ENCODE measurements at regions not wholly inside any gene's neighbourhood (a gene's known extent, or its start where the extent isn't known, plus 50 kb on each side); places are given as distances from the start of the nearest gene placed in this dataset.

DNA sequence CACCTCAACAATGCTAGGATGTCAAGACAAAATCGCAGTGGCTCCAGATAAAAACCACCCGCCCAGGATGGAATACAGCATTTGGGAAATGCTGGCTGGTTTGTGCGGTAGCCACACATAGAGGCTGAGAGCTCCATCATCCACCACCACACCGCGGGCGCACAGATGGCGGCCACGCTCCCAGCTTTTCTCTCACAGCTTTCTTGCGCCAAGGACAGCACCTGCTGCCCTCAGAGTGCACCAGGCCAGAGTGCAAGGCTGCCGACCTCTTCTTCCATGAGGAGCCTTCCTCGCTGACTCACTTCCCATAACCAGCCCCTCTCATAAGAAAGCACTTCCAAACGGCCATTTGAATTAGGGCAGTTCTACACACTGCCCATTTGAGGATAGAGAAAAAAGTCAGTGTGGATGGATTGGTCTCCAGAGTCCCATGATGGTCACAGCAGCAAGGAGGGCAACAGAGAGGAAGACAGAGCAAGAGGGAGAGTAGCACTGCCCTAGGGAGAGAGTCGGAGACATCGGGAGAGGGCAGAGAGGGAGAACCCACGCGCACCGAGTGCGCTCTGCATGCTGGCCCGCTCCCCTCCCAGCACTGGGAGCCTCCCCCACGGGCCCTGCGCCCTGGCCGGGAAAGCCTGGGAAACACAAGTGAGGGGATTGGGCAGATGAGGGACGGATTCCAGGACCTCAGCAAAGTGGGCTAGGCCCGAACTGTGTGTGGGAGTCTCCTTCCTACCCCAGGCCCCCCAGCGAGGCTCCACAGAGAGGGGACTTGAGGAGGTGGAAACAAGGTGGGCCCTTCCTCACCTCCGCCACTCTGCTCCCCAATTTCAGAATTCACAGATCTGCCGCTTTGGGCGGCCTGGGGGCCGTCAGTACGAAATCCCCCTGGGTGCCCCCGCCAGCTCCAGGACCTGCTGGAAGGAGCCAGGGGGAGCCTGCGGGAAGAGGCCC lies 156.9 kb downstream of the USP12 start:
- Histone ChIP-seq H3K27ac (no peak overlapping the region), H3K36me3 (no peaks in the 10 kb centered on the region), H3K27me3 (peaks cover 0 to 9% of the 10 kb centered on the region in 2 donors), H3K4me1 (no peaks in the 10 kb centered on the region), H3K4me3 (no peak overlapping the region), H3K9me3 (no peaks in the 10 kb centered on the region)
- intact Hi-C loops (cut with DNase I; ENCODE audit: low total_unique reads) = no loop called here
- TF ChIP-seq CTCF (IDR thresholded peaks at IDR 0.05) = no peak
- no peak for DNase-seq

DNA sequence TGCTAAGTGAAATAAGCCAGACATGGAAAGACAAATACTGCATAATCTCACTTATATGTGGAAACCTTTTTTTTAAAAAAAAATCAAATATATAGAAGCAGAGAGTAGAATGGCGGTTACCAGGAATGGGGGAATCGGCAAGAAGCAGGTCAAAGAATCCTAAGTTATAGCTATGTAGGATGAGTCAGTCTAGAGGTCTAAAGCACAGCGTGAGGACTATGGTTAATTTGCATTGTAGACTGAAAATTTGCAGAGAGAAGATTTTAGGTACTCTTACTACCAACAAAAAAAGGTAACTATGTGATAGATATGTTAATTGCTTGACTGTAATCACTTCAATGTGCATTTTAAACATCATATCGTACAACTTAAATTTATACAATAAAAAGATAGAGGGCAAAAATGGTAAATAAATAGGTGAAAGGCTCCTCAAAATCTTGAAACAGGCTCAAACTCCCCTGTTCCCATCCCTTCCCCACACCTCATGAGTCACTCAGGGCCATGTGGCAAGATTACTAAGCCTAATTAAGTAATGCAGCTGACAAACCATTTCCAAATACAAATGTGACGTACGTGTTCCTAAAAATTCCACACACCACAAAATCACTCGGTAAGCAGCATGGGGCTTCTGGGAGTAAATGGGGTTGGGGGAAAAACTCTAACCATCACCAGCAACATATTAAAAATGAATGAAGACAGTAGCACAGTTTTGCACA lies 159.0 kb downstream of the USP12 start:
- Histone ChIP-seq H3K4me1 (no peaks in the 10 kb centered on the region), H3K4me3 (no peak overlapping the region), H3K27me3 (peaks cover 0 to 9% of the 10 kb centered on the region in 2 donors), H3K9me3 (no peaks in the 10 kb centered on the region), H3K27ac (no peak overlapping the region), H3K36me3 (no peaks in the 10 kb centered on the region)
- no peak for DNase-seq
- intact Hi-C loops (cut with DNase I; ENCODE audit: low total_unique reads) = no loop called here
- TF ChIP-seq CTCF (IDR thresholded peaks at IDR 0.05) = no peak

DNA sequence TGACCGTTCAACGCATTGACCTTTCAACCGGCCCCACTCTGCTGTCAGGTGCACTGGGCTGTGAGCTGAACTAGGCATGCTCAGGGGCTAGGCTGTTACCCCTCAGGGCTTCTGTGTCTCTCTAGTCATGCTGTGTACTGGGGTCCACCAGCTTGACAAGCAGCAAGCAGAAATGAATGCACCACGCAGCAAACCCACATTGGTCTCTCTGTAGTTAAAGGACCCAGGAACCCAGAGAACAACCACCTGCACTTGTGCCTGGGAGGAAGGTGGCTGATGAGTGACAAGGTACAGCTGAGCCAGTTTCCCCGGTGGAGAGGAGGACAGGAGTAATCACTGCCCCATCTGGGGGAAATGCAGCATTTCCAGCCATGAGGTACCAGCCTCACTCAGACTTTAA lies 159.9 kb downstream of the USP12 start:
- no peak for TF ChIP-seq CTCF (IDR thresholded peaks at IDR 0.05)
- no peaks in the 10 kb centered on the region for H3K9me3 ChIP-seq
- H3K4me3 ChIP-seq = no peak overlapping the region
- no peak overlapping the region for H3K27ac ChIP-seq
- peaks cover 0 to 7% (median 5%) of the 10 kb centered on the region in 4 donors for H3K4me1 ChIP-seq
- H3K36me3 ChIP-seq = no peaks in the 10 kb centered on the region
- intact Hi-C loops (cut with DNase I; ENCODE audit: low total_unique reads) = no loop called here
- H3K27me3 ChIP-seq = peaks cover 0 to 8% of the 10 kb centered on the region in 2 donors
- no peak for DNase-seq

DNA sequence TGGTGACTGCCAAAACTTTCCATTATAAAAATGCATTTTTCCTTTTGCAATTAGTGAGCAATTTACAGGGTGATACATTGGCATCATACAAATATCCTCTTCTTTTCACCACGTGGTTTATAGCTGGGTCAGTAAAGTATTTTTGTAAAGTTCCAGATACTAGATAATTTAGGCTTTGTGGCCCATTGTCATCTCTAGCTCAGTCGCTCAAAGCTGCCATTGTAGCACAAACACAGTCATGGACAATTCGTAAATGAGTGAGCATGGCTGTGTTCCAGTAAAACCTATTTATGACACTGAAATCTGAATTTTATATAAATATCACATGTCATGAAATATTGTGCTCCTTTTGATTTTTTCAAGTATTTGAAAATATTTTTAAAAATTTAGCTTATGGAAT lies 162.9 kb downstream of the USP12 start:
- no peak for DNase-seq
- H3K36me3 ChIP-seq = no peaks in the 10 kb centered on the region
- peaks cover 0 to 22% (median 14%) of the 10 kb centered on the region in 4 donors for H3K4me1 ChIP-seq
- no peaks in the 10 kb centered on the region for H3K9me3 ChIP-seq
- H3K4me3 ChIP-seq = no peak overlapping the region
- no peak overlapping the region for H3K27ac ChIP-seq
- intact Hi-C loops (cut with DNase I; ENCODE audit: low total_unique reads) = no loop called here
- H3K27me3 ChIP-seq = peaks cover 0 to 5% of the 10 kb centered on the region in 2 donors
- no peak for TF ChIP-seq CTCF (IDR thresholded peaks at IDR 0.05)

DNA sequence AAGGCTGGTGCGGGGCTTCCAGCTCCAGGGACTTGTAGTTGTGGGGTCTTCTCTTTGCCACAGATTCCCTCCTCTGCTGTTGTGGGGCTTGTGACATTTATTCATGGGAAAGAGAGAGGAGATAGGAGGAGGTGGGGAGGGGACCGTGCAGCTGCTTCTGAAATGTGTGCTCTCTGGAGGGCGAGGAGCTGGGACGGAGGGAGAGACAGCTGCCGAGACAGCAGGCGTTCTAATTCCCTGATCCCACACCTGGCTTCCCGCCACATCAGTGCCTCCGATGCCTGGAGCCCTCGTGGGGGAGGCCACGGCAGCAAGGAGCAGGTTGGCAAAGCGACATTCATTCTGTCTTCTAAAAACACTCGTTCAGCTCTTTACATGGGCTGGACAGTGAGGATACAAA lies 164.4 kb downstream of the USP12 start:
- Histone ChIP-seq H3K27me3 (peaks cover 0 to 5% of the 10 kb centered on the region in 2 donors), H3K36me3 (no peaks in the 10 kb centered on the region), H3K4me3 (peak overlapping the region; percentile 39 to 48), H3K9me3 (peaks cover 0 to 4% (median 0%) of the 10 kb centered on the region in 3 donors), H3K4me1 (peaks cover 0 to 22% (median 14%) of the 10 kb centered on the region in 4 donors), H3K27ac (no peak overlapping the region)
- no peak for TF ChIP-seq CTCF (IDR thresholded peaks at IDR 0.05)
- no peak for DNase-seq
- intact Hi-C loops (cut with DNase I; ENCODE audit: low total_unique reads) = no loop called here
